Activated B cell treated with CpG ODN at 0.5 μM for 24 hours (primary cell): ENCODE measurements at regions not wholly inside any gene's neighbourhood (a gene's known extent, or its start where the extent isn't known, plus 50 kb on each side); places are given as distances from the start of the nearest gene placed in this dataset.

Experiments used
- ATAC-seq: fragments of 200-7000 bp; cut with Tn5 transposase; one replicate; pipeline ENCODE4 v1.10.0; 2021; ENCODE audit warnings: low read depth, mild to moderate bottlenecking, moderate library complexity
- CTCF ChIA-PET: fragments of 350-600 bp; sonication (Branson Sonifier 250); formaldehyde crosslinking; loops from one replicate; lab custom pipeline; 2021; ENCODE audit warnings: antibody characterized with exemption; lab: Charles Lee
- POLR2A ChIA-PET: fragments of 350-600 bp; sonication (Branson Sonifier 250); formaldehyde crosslinking; loops from one replicate; lab custom pipeline; 2021; ENCODE audit warnings: antibody characterized with exemption; lab: Charles Lee
- DNase-seq: peaks from one replicate; pipeline ENCODE4 v3.0.0; 2022
- H3K27ac Mint-ChIP-seq: one replicate; pipeline ENCODE4 v1.8.0; 2020; ENCODE audit warnings: mixed read lengths
- H3K27me3 Mint-ChIP-seq: one replicate; pipeline ENCODE4 v1.8.0; 2021; ENCODE audit warnings: mixed read lengths
- H3K36me3 Mint-ChIP-seq: one replicate; pipeline ENCODE4 v1.8.0; 2021; ENCODE audit warnings: low read depth, mixed read lengths
- H3K4me1 Mint-ChIP-seq: one replicate; pipeline ENCODE4 v1.8.0; 2021; ENCODE audit warnings: mixed read lengths
- H3K4me3 Mint-ChIP-seq: one replicate; pipeline ENCODE4 v1.8.0; 2020; ENCODE audit warnings: mild to moderate bottlenecking, mixed read lengths
- H3K9me3 Mint-ChIP-seq: one replicate; pipeline ENCODE4 v1.8.0; 2020; ENCODE audit warnings: mixed read lengths
- CTCF ChIP-seq: fragments of 200-600 bp; IDR thresholded peaks from one replicate; pipeline ENCODE4 v1.8.0; 2022; ENCODE audit warnings: antibody characterized with exemption, mild to moderate bottlenecking
- intact Hi-C: fragments of 100-400 bp; cut with micrococcal nuclease; formaldehyde crosslinking; loops from one replicate; pipeline ENCODE4 v1.15.1; 2024

- Mint-ChIP-seq H3K27me3 (no peaks in the 10 kb centered on the region), H3K9me3 (no peaks in the 10 kb centered on the region), H3K27ac (no peak overlapping the region), H3K36me3 (no peaks in the 10 kb centered on the region), H3K4me3 (no peak overlapping the region), H3K4me1 (no peaks in the 10 kb centered on the region)
- CTCF ChIA-PET = no interaction called here
- intact Hi-C loops = no loop called here
- DNase-seq (no peak), ATAC-seq (no peak)
- no peak for TF ChIP-seq CTCF
- POLR2A ChIA-PET = no interaction called here
Observed at GRCh38 chr15:39456159-39456558, 124.7 kb upstream of the THBS1 start.

- CTCF ChIA-PET = no interaction called here
- intact Hi-C loops = no loop called here
- no peak overlapping the region for H3K4me3 Mint-ChIP-seq
- no peak for DNase-seq
- no peaks in the 10 kb centered on the region for H3K27me3 Mint-ChIP-seq
- ATAC-seq = no peak
- no peaks in the 10 kb centered on the region for H3K36me3 Mint-ChIP-seq
- H3K9me3 Mint-ChIP-seq = no peaks in the 10 kb centered on the region
- no peak for TF ChIP-seq CTCF
- POLR2A ChIA-PET = no interaction called here
- no peak overlapping the region for H3K27ac Mint-ChIP-seq
- no peaks in the 10 kb centered on the region for H3K4me1 Mint-ChIP-seq
Observed at GRCh38 chr15:39456582-39457330, 124.1 kb upstream of the THBS1 start.

- ChIA-PET CTCF (no interaction called here), POLR2A (no interaction called here)
- Mint-ChIP-seq H3K9me3 (no peaks in the 10 kb centered on the region), H3K4me1 (no peaks in the 10 kb centered on the region), H3K4me3 (no peak overlapping the region), H3K36me3 (no peaks in the 10 kb centered on the region), H3K27ac (no peak overlapping the region), H3K27me3 (no peaks in the 10 kb centered on the region)
- DNase-seq = no peak
- no peak for TF ChIP-seq CTCF
- intact Hi-C loops = no loop called here
- ATAC-seq = no peak
Observed at GRCh38 chr15:39458131-39458530, 122.7 kb upstream of the THBS1 start.

- Mint-ChIP-seq H3K4me3 (no peak overlapping the region), H3K36me3 (no peaks in the 10 kb centered on the region), H3K27ac (no peak overlapping the region), H3K4me1 (no peaks in the 10 kb centered on the region), H3K27me3 (no peaks in the 10 kb centered on the region), H3K9me3 (no peaks in the 10 kb centered on the region)
- CTCF ChIA-PET = no interaction called here
- POLR2A ChIA-PET = no interaction called here
- DNase-seq (no peak), ATAC-seq (no peak)
- intact Hi-C loops = no loop called here
- TF ChIP-seq CTCF = no peak
Observed at GRCh38 chr15:39459548-39459947, 121.3 kb upstream of the THBS1 start.

GRCh38 chr15:39460748-39461147 lies 120.1 kb upstream of the THBS1 start:
- CTCF ChIA-PET = no interaction called here
- Mint-ChIP-seq H3K36me3 (no peaks in the 10 kb centered on the region), H3K4me3 (no peak overlapping the region), H3K9me3 (no peaks in the 10 kb centered on the region), H3K4me1 (no peaks in the 10 kb centered on the region), H3K27ac (no peak overlapping the region), H3K27me3 (no peaks in the 10 kb centered on the region)
- no peak for DNase-seq
- ATAC-seq = no peak
- intact Hi-C loops = no loop called here
- no peak for TF ChIP-seq CTCF
- POLR2A ChIA-PET = no interaction called here
